Neural progenitor cell (in vitro differentiated cells): ENCODE measurements at regions not wholly inside any gene's neighbourhood (a gene's known extent, or its start where the extent isn't known, plus 50 kb on each side); places are given as distances from the start of the nearest gene placed in this dataset.

Experiments used
- DNase-seq: peaks from one replicate; pipeline ENCODE4 v3.0.0-alpha.2; 2016; ENCODE audit warnings: low spot score
- H2AFZ ChIP-seq: fragments of 200-600 bp; sonication (generic); replicated peaks from 2 replicates; pipeline ENCODE4 v1.6.1; 2016; ENCODE audit warnings: antibody characterized with exemption
- H3F3A ChIP-seq: fragments of 200-600 bp; sonication (generic); 2 replicates; pipeline ENCODE4 v1.6.1; 2016; ENCODE audit warnings: antibody characterized with exemption, low read depth
- H3K27ac ChIP-seq: fragments of 200-600 bp; sonication (generic); 2 replicates; pipeline ENCODE4 v1.5.1; 2016; ENCODE audit warnings: mild to moderate bottlenecking
- H3K27me3 ChIP-seq: fragments of 200-600 bp; sonication (generic); 2 replicates; pipeline ENCODE4 v1.6.1; 2016; ENCODE audit warnings: mild to moderate bottlenecking, moderate library complexity
- H3K36me3 ChIP-seq: fragments of 200-600 bp; sonication (generic); 2 replicates; pipeline ENCODE4 v1.5.1; 2016
- H3K4me1 ChIP-seq: fragments of 200-600 bp; sonication (generic); 2 replicates; pipeline ENCODE4 v1.6.1; 2016; ENCODE audit warnings: mixed run types
- H3K4me2 ChIP-seq: fragments of 200-600 bp; sonication (generic); 2 replicates; pipeline ENCODE4 v1.6.1; 2016
- H3K4me3 ChIP-seq: fragments of 200-600 bp; sonication (generic); 2 replicates; pipeline ENCODE4 v1.5.1; 2016
- H3K79me2 ChIP-seq: fragments of 200-600 bp; sonication (generic); 2 replicates; pipeline ENCODE4 v1.6.1; 2016; ENCODE audit warnings: low read depth
- H3K9ac ChIP-seq: fragments of 200-600 bp; sonication (generic); 2 replicates; pipeline ENCODE4 v1.6.1; 2016
- H3K9me3 ChIP-seq: fragments of 200-600 bp; sonication (generic); 2 replicates; pipeline ENCODE4 v1.5.1; 2016; ENCODE audit warnings: low read depth
- H4K20me1 ChIP-seq: fragments of 200-600 bp; sonication (generic); 2 replicates; pipeline ENCODE4 v1.6.1; 2016; ENCODE audit warnings: low read depth
- H3K27ac Mint-ChIP-seq: 3 replicates; pipeline ENCODE4 v1.8.0; 2021; ENCODE audit warnings: mixed read lengths
- H3K27me3 Mint-ChIP-seq: 2 replicates; pipeline ENCODE4 v1.8.0; 2022; ENCODE audit warnings: low read depth, mild to moderate bottlenecking, inconsistent platforms, moderate library complexity, mixed read lengths; ENCODE audit not compliant: insufficient read depth
- H3K36me3 Mint-ChIP-seq: 3 replicates; pipeline ENCODE4 v1.8.0; 2021; ENCODE audit warnings: mixed read lengths
- H3K4me1 Mint-ChIP-seq: 3 replicates; pipeline ENCODE4 v1.8.0; 2021; ENCODE audit warnings: mixed read lengths
- H3K4me3 Mint-ChIP-seq: 3 replicates; pipeline ENCODE4 v1.8.0; 2021; ENCODE audit warnings: mild to moderate bottlenecking, moderate library complexity, mixed read lengths
- H3K9me3 Mint-ChIP-seq: 3 replicates; pipeline ENCODE4 v1.8.0; 2020; ENCODE audit warnings: mixed read lengths
- EZH2 ChIP-seq: fragments of 200-600 bp; sonication (generic); IDR thresholded peaks from 2 replicates; pipeline ENCODE4 v1.6.1; 2017; ENCODE audit warnings: antibody characterized with exemption, mild to moderate bottlenecking, moderate library complexity
- EZH2phosphoT487 ChIP-seq: fragments of 200-600 bp; sonication (generic); IDR thresholded peaks from 2 replicates; pipeline ENCODE4 v1.6.1; 2017; ENCODE audit warnings: antibody characterized with exemption
- TF ChIP-seq, protein P1 (sequence below): fragments of 200-600 bp; sonication (generic); IDR thresholded peaks from 2 replicates; pipeline ENCODE4 v1.5.1; 2017; ENCODE audit warnings: antibody characterized with exemption, mild to moderate bottlenecking

DNA sequence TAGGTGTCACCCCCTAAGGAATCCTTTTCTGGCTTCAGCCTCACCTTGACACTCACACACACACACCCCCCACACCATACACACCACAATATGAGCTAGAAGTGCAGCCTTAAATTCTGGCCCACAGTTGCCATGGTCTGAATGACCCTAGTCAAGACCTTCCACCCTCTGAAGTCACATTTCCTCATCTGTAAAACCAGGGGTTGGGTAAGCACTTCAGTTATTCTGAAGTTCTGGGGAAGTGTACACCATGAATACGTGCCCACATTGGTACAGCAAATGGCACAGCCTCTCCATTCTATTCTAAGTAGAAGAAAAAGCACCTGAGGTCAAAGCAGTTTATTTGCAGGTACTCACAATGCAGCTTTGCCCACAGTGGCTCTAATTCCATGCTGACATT, 372.8 kb upstream of the KLF4 start:
- no peaks in the 10 kb centered on the region for H3K27me3 ChIP-seq
- Mint-ChIP-seq H3K4me3 (no peak overlapping the region), H3K9me3 (peaks cover 3% of the 10 kb centered on the region), H3K4me1 (no peaks in the 10 kb centered on the region), H3K27me3 (peaks cover 6% of the 10 kb centered on the region), H3K36me3 (no peaks in the 10 kb centered on the region), H3K27ac (no peak overlapping the region)
- no peak for TF ChIP-seq EZH2phosphoT487
- TF ChIP-seq, protein P1, sequence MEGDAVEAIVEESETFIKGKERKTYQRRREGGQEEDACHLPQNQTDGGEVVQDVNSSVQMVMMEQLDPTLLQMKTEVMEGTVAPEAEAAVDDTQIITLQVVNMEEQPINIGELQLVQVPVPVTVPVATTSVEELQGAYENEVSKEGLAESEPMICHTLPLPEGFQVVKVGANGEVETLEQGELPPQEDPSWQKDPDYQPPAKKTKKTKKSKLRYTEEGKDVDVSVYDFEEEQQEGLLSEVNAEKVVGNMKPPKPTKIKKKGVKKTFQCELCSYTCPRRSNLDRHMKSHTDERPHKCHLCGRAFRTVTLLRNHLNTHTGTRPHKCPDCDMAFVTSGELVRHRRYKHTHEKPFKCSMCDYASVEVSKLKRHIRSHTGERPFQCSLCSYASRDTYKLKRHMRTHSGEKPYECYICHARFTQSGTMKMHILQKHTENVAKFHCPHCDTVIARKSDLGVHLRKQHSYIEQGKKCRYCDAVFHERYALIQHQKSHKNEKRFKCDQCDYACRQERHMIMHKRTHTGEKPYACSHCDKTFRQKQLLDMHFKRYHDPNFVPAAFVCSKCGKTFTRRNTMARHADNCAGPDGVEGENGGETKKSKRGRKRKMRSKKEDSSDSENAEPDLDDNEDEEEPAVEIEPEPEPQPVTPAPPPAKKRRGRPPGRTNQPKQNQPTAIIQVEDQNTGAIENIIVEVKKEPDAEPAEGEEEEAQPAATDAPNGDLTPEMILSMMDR = no peak
- no peak for TF ChIP-seq EZH2
- H4K20me1 ChIP-seq = no peaks in the 10 kb centered on the region
- H2AFZ ChIP-seq = no peak overlapping the region
- H3K79me2 ChIP-seq = no peaks in the 10 kb centered on the region
- H3K4me2 ChIP-seq = no peak overlapping the region
- no peak overlapping the region for H3K9ac ChIP-seq
- H3F3A ChIP-seq = no peaks in the 10 kb centered on the region
- H3K9me3 ChIP-seq = no peaks in the 10 kb centered on the region
- no peak overlapping the region for H3K4me3 ChIP-seq
- no peak overlapping the region for H3K27ac ChIP-seq
- H3K36me3 ChIP-seq = no peaks in the 10 kb centered on the region
- no peak for DNase-seq
- H3K4me1 ChIP-seq = no peaks in the 10 kb centered on the region

DNA sequence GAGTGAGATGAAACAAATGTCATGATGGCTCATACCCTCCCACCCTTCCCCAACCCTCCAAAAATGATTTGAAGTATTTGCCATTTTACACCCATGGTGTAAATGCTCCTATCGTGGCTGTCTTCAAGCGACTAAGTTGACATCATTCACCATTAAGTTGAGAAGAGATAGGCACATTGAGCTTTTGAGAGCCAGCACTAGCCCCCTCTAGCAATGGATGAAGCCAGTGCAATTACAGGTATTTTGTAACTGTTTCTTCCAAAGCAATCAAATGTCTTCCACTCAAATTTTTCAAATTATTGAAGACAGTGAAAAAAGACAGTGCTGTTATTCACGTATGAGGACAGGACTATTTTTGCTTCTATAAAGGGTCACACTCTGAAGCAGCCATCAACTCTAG, 371.5 kb upstream of the KLF4 start:
- H2AFZ ChIP-seq = no peak overlapping the region
- Mint-ChIP-seq H3K27ac (no peak overlapping the region), H3K36me3 (no peaks in the 10 kb centered on the region), H3K4me1 (no peaks in the 10 kb centered on the region), H3K4me3 (no peak overlapping the region), H3K27me3 (peaks cover 6% of the 10 kb centered on the region), H3K9me3 (peaks cover 3% of the 10 kb centered on the region)
- TF ChIP-seq EZH2 (no peak), EZH2phosphoT487 (no peak)
- TF ChIP-seq, protein P1 = peak; percentile 16
- no peaks in the 10 kb centered on the region for H3K4me1 ChIP-seq
- no peaks in the 10 kb centered on the region for H3K9me3 ChIP-seq
- no peaks in the 10 kb centered on the region for H4K20me1 ChIP-seq
- H3K79me2 ChIP-seq = no peaks in the 10 kb centered on the region
- no peak overlapping the region for H3K4me2 ChIP-seq
- DNase-seq = no peak
- no peaks in the 10 kb centered on the region for H3K36me3 ChIP-seq
- H3K4me3 ChIP-seq = no peak overlapping the region
- no peak overlapping the region for H3K9ac ChIP-seq
- no peaks in the 10 kb centered on the region for H3F3A ChIP-seq
- H3K27ac ChIP-seq = no peak overlapping the region
- no peaks in the 10 kb centered on the region for H3K27me3 ChIP-seq

DNA sequence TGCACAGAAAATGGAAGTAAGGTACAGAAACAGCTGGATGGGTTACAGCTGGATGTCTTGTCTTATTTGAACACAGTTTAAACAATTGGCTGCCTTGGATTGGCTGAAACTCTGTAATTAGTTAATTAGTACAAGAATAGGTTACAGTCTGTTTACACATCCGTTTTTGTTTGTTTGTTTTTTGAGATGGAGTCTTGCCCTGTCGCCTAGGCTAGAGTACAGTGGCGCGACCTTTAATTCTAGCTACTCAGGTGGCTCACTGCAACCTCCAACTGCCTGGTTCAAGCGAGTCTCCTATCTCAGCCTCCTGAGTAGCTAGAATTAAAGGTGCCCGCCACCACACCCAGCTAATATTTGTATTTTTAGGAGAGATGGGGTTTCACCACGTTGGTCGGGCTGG, 368.7 kb upstream of the KLF4 start:
- no peak overlapping the region for H2AFZ ChIP-seq
- H3K27ac ChIP-seq = no peak overlapping the region
- no peaks in the 10 kb centered on the region for H3K36me3 ChIP-seq
- H3F3A ChIP-seq = no peaks in the 10 kb centered on the region
- H3K4me3 ChIP-seq = no peak overlapping the region
- Mint-ChIP-seq H3K9me3 (peaks cover 9% of the 10 kb centered on the region), H3K27me3 (peaks cover 6% of the 10 kb centered on the region), H3K36me3 (no peaks in the 10 kb centered on the region), H3K27ac (no peak overlapping the region), H3K4me3 (no peak overlapping the region), H3K4me1 (no peaks in the 10 kb centered on the region)
- TF ChIP-seq, protein P1 = no peak
- no peak for TF ChIP-seq EZH2
- no peak for TF ChIP-seq EZH2phosphoT487
- H3K27me3 ChIP-seq = no peaks in the 10 kb centered on the region
- H3K79me2 ChIP-seq = no peaks in the 10 kb centered on the region
- DNase-seq = no peak
- no peaks in the 10 kb centered on the region for H4K20me1 ChIP-seq
- H3K4me1 ChIP-seq = no peaks in the 10 kb centered on the region
- no peak overlapping the region for H3K9ac ChIP-seq
- no peak overlapping the region for H3K4me2 ChIP-seq
- no peaks in the 10 kb centered on the region for H3K9me3 ChIP-seq
